Gastroesophageal sphincter (tissue), 4 donors: ENCODE measurements at regions not wholly inside any gene's neighbourhood (a gene's known extent, or its start where the extent isn't known, plus 50 kb on each side); places are given as distances from the start of the nearest gene placed in this dataset.

Experiments
- ATAC-seq: fragments of 150-250 bp; one replicate; pipeline ENCODE4 v1.9.1; 2016; ENCODE audit warnings: mild to moderate bottlenecking, moderate library complexity
- H3K27ac ChIP-seq, 4 donors: fragments of 200-600 bp; sonication (generic) in 3 of 4; 1 replicate in 3 of 4; 2 replicates in 1 of 4; pipeline ENCODE4 v1.5.1; 2016 to 2019
- H3K27me3 ChIP-seq: fragments of 200-600 bp; sonication (generic); one replicate; pipeline ENCODE4 v1.5.1; 2019
- H3K36me3 ChIP-seq, 2 donors: fragments of 200-600 bp; sonication (generic); one replicate each; pipeline ENCODE4 v1.5.1; 2019; ENCODE audit warnings: control low read depth in 1 of 2
- H3K4me1 ChIP-seq, 3 donors: fragments of 200-600 bp; sonication (generic); 1 replicate in 2 of 3; 2 replicates in 1 of 3; pipeline ENCODE4 v1.5.1; 2016 to 2019; ENCODE audit warnings: control low read depth in 2 of 3
- H3K4me3 ChIP-seq, 2 donors: fragments of 200-600 bp; sonication (generic); one replicate each; pipeline ENCODE4 v1.5.1; 2019; ENCODE audit warnings: mild to moderate bottlenecking in 1 of 2, moderate library complexity in 1 of 2
- H3K9me3 ChIP-seq, 3 donors: fragments of 200-600 bp; sonication (generic); one replicate each; pipeline ENCODE4 v1.5.1; 2017 to 2019; ENCODE audit warnings: control low read depth in 2 of 3
- CTCF ChIP-seq, 4 experiments: fragments of 200-600 bp in 2 of 4; fragments of 450-650 bp in 2 of 4; sonication (generic) in 1 of 4; IDR thresholded peaks; one replicate each; pipeline ENCODE4 v1.5.1; 2017 to 2019; ENCODE audit warnings: antibody characterized with exemption in 4 of 4, mild to moderate bottlenecking in 2 of 4, moderate library complexity in 2 of 4
- EP300 ChIP-seq: sonication (generic); formaldehyde crosslinking; IDR thresholded peaks from one replicate; pipeline ENCODE4 v1.6.1; 2017; ENCODE audit warnings: antibody characterized with exemption, mild to moderate bottlenecking
- POLR2A ChIP-seq, 2 donors: fragments of 450-650 bp; IDR thresholded peaks; one replicate each; pipeline ENCODE4 v1.6.1; 2017; ENCODE audit warnings: antibody characterized with exemption in 2 of 2, mild to moderate bottlenecking in 2 of 2, moderate library complexity in 1 of 2
- POLR2AphosphoS5 ChIP-seq: sonication (generic); formaldehyde crosslinking; IDR thresholded peaks from one replicate; pipeline ENCODE4 v1.6.1; 2017; ENCODE audit warnings: antibody characterized with exemption
- WGBS, 2 donors: methylation state at CpG; one replicate each; pipeline ENCODE4 v1.1.5; 2018; ENCODE audit warnings: low coverage in 1 of 2; 5-methylcytosine and 5-hydroxymethylcytosine counted together

GRCh38 chr22:48712558-48713271, 1115.0 kb downstream of the BRD1 start:
- TF ChIP-seq POLR2A (IDR thresholded peaks at IDR 0.05), result no peak
- TF ChIP-seq POLR2AphosphoS5, result no peak
- TF ChIP-seq CTCF (IDR thresholded peaks at IDR 0.05), result no peak
- TF ChIP-seq EP300, result no peak
- H3K27me3 ChIP-seq, result peaks cover 25% of the 10 kb centered on the region
- H3K36me3 ChIP-seq, result no peaks in the 10 kb centered on the region
- ATAC-seq, result no peak
- H3K4me3 ChIP-seq, result no peak overlapping the region
- no peak overlapping the region for H3K27ac ChIP-seq
- no peaks in the 10 kb centered on the region for H3K4me1 ChIP-seq
- peaks cover 0 to 15% (median 0%) of the 10 kb centered on the region in 3 donors for H3K9me3 ChIP-seq
- WGBS, 2 donors, result 84 to 87% methylated on average over 4 to 10 of the region's 16 CpGs

GRCh38 chr22:48711669-48712068, 1116.0 kb downstream of the BRD1 start:
- 94% methylated on average over 3 of the region's 22 CpGs; no CpG with 5 or more reads in 1 of the 2 donors for WGBS, 2 donors
- TF ChIP-seq POLR2A (IDR thresholded peaks at IDR 0.05) (no peak), POLR2AphosphoS5 (no peak), CTCF (IDR thresholded peaks at IDR 0.05) (no peak)

GRCh38 chr22:48711031-48711431, 1116.6 kb downstream of the BRD1 start:
- peaks cover 0 to 10% (median 0%) of the 10 kb centered on the region in 3 donors for H3K9me3 ChIP-seq
- no peak for ATAC-seq
- TF ChIP-seq POLR2A (IDR thresholded peaks at IDR 0.05), result no peak
- no peak for TF ChIP-seq CTCF (IDR thresholded peaks at IDR 0.05)
- TF ChIP-seq EP300, result no peak
- TF ChIP-seq POLR2AphosphoS5, result no peak
- peaks cover 23% of the 10 kb centered on the region for H3K27me3 ChIP-seq
- no peaks in the 10 kb centered on the region for H3K36me3 ChIP-seq
- H3K4me3 ChIP-seq, result no peak overlapping the region
- H3K27ac ChIP-seq, result no peak overlapping the region
- H3K4me1 ChIP-seq, result no peaks in the 10 kb centered on the region
- WGBS, 2 donors, result no CpG with 5 or more reads among the region's 11 CpGs

More at GRCh38 chr22:48711669-48712068, 1116.0 kb downstream of the BRD1 start:
- no peak overlapping the region for H3K27ac ChIP-seq
- H3K36me3 ChIP-seq, result no peaks in the 10 kb centered on the region
- H3K9me3 ChIP-seq, result peaks cover 0 to 15% (median 0%) of the 10 kb centered on the region in 3 donors
- peaks cover 21% of the 10 kb centered on the region for H3K27me3 ChIP-seq
- no peaks in the 10 kb centered on the region for H3K4me1 ChIP-seq
- no peak overlapping the region for H3K4me3 ChIP-seq
- ATAC-seq, result no peak

GRCh38 chr22:48710410-48710809, 1117.3 kb downstream of the BRD1 start:
- Histone ChIP-seq H3K36me3 (no peaks in the 10 kb centered on the region), H3K4me3 (no peak overlapping the region), H3K27me3 (peaks cover 19% of the 10 kb centered on the region), H3K27ac (no peak overlapping the region), H3K9me3 (peaks cover 0 to 4% (median 0%) of the 10 kb centered on the region in 3 donors), H3K4me1 (no peaks in the 10 kb centered on the region)
- WGBS, 2 donors, result no CpG with 5 or more reads among the region's 11 CpGs
- ATAC-seq, result no peak
- TF ChIP-seq EP300, result no peak
- no peak for TF ChIP-seq POLR2A (IDR thresholded peaks at IDR 0.05)
- no peak for TF ChIP-seq POLR2AphosphoS5
- no peak for TF ChIP-seq CTCF (IDR thresholded peaks at IDR 0.05)

- no peak overlapping the region for H3K27ac ChIP-seq
- no peak for ATAC-seq
- no peaks in the 10 kb centered on the region for H3K4me1 ChIP-seq
- H3K36me3 ChIP-seq, result no peaks in the 10 kb centered on the region
- no peak overlapping the region for H3K4me3 ChIP-seq
- WGBS, 2 donors, result 68 to 87% methylated on average over 4 to 5 of the region's 8 CpGs
- H3K9me3 ChIP-seq, result no peaks in the 10 kb centered on the region
- peaks cover 15% of the 10 kb centered on the region for H3K27me3 ChIP-seq
- no peak for TF ChIP-seq POLR2AphosphoS5
Measured at GRCh38 chr22:48709976-48710375, 1117.7 kb downstream of the BRD1 start.
